Astrocyte of the spinal cord (primary cell): ENCODE measurements at regions not wholly inside any gene's neighbourhood (a gene's known extent, or its start where the extent isn't known, plus 50 kb on each side); places are given as distances from the start of the nearest gene placed in this dataset.
"Not testable (repeated sequence)": the region's sequence is repeated elsewhere in the genome, so short reads cannot be mapped to it uniquely, and the experiment has no call there.

ENCODE experiments used
- DNase-seq: peaks from one replicate; pipeline ENCODE4 v3.0.0; 2011; ENCODE audit warnings: low read depth, low spot score
- H3K4me3 ChIP-seq: 2 replicates; pipeline ENCODE4 v1.5.1; 2011; ENCODE audit warnings: low read depth, mild to moderate bottlenecking, low read length, moderate library complexity
- in situ Hi-C: cut with HindIII; loops from 2 replicates; pipeline ENCODE4 v1.10.0; 2017; ENCODE audit warnings: low sequenced_read_pairs
- TF ChIP-seq, protein P1 (sequence below): IDR thresholded peaks from 2 replicates; pipeline ENCODE4 v1.5.1; 2012; ENCODE audit warnings: low read depth, mild to moderate bottlenecking, low read length, inconsistent platforms

DNA sequence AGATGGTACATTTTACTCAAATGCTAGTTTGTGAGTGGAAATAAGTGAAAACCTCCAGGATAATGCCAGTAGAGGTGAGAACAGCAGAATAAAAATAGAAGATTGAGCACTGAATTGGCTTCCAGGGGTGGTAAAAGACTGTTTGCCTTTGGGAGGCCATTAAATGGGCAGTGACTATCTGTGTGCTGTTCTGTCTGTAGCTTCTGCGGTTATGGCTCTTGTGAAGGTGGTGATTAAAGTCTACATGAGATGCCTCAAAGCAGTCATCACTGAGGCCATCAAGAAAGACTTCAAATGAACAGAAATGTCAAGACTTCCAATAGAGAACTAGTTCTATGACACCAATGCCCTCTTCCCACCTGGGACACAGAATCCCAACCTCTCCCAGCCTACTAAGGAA is 108.8 kb downstream of the EFHB start:
- no peak for DNase-seq
- no peak overlapping the region for H3K4me3 ChIP-seq
- in situ Hi-C loops = no loop called here
- TF ChIP-seq, protein P1, sequence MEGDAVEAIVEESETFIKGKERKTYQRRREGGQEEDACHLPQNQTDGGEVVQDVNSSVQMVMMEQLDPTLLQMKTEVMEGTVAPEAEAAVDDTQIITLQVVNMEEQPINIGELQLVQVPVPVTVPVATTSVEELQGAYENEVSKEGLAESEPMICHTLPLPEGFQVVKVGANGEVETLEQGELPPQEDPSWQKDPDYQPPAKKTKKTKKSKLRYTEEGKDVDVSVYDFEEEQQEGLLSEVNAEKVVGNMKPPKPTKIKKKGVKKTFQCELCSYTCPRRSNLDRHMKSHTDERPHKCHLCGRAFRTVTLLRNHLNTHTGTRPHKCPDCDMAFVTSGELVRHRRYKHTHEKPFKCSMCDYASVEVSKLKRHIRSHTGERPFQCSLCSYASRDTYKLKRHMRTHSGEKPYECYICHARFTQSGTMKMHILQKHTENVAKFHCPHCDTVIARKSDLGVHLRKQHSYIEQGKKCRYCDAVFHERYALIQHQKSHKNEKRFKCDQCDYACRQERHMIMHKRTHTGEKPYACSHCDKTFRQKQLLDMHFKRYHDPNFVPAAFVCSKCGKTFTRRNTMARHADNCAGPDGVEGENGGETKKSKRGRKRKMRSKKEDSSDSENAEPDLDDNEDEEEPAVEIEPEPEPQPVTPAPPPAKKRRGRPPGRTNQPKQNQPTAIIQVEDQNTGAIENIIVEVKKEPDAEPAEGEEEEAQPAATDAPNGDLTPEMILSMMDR = no peak

GRCh38 chr3:19822805-19823204 is 111.2 kb downstream of the EFHB start:
- no peak for DNase-seq
- TF ChIP-seq, protein P1 = no peak
- no peak overlapping the region for H3K4me3 ChIP-seq
- in situ Hi-C loops = no loop called here

- no peak overlapping the region for H3K4me3 ChIP-seq
- DNase-seq = no peak
- in situ Hi-C loops = no loop called here
- TF ChIP-seq, protein P1 = no peak
These were observed 117.4 kb downstream of the EFHB start for GRCh38 chr3:19816631-19817030.

- TF ChIP-seq, protein P1 = no peak
- no peak for DNase-seq
- no peak overlapping the region for H3K4me3 ChIP-seq
- in situ Hi-C loops = no loop called here
These were observed 118.2 kb downstream of the EFHB start for GRCh38 chr3:19815805-19816204.

- DNase-seq, H3K4me3 ChIP-seq, in situ Hi-C loops: not testable (repeated sequence)
These were observed 120.3 kb downstream of the EFHB start for GRCh38 chr3:19813743-19814142.

DNA sequence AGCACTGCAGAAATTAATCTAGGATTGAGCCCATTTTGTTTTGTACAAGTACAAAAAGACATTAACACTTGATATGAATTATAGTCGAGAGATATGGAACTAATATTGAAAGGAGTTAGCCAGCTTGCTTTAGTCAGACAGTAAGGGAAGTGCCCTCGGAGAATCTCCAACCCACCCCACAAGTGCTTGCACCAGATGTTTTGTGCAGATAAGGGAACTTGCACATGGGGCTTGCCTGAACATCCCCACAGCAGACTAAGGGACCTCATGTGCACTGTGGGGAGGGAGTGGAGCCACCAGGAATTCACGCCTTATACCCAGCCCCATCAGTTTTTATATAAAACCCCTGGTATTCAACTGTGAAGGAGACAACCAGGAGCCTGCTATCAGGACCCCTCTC is 122.3 kb downstream of the EFHB start:
- TF ChIP-seq, protein P1 = no peak
- no peak for DNase-seq
- H3K4me3 ChIP-seq = no peak overlapping the region
- in situ Hi-C loops = no loop called here

DNA sequence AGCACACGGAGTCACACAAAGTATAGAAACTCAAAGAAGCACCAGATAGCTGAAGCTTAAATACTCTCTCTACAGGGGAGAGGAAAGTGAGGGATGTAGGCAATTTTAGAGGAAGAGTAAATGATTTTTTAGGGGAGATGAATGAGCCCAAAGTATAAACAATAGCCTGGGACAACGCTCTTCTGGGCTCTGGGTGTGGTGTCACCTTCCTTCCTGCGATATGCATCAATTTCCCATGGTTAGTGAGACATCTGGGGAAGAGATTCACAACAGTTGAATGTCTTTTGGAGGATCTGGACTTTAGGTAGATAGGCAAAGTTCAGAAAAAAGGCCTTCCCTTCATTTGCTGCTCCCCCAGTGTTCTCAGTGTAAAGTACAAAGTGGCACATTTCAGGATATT is 125.2 kb downstream of the EFHB start:
- TF ChIP-seq, protein P1 = no peak
- in situ Hi-C loops = no loop called here
- DNase-seq = no peak
- no peak overlapping the region for H3K4me3 ChIP-seq
